ENCODE measurements at regions not wholly inside any gene's neighbourhood (a gene's known extent, or its start where the extent isn't known, plus 50 kb on each side); places are given as distances from the start of the nearest gene placed in this dataset.
"Not testable (repeated sequence)": the region's sequence is repeated elsewhere in the genome, so short reads cannot be mapped to it uniquely, and the experiment has no call there.

GRCh38 chr13:24931450-24932251 lies 164.3 kb upstream of the PABPC3 start:
- DNase-seq, result no peak

- DNase-seq, result not testable (repeated sequence)
Measured at GRCh38 chr13:24933106-24934023, 162.6 kb upstream of the PABPC3 start.

- not testable (repeated sequence) for DNase-seq
Measured at GRCh38 chr13:24934024-24934385, 161.9 kb upstream of the PABPC3 start.

- DNase-seq, result no peak
Measured at GRCh38 chr13:24938966-24939365, 157.0 kb upstream of the PABPC3 start.

GRCh38 chr13:24941023-24941713 lies 154.8 kb upstream of the PABPC3 start:
- not testable (repeated sequence) for DNase-seq

GRCh38 chr13:24943136-24943535 lies 152.8 kb upstream of the PABPC3 start:
- no peak for DNase-seq

GRCh38 chr13:24944073-24944472 lies 151.9 kb upstream of the PABPC3 start:
- not testable (repeated sequence) for DNase-seq

GRCh38 chr13:24948977-24949376 lies 147.0 kb upstream of the PABPC3 start:
- not testable (repeated sequence) for DNase-seq

GRCh38 chr13:24950611-24951010 lies 145.3 kb upstream of the PABPC3 start:
- not testable (repeated sequence) for DNase-seq

- not testable (repeated sequence) for DNase-seq
Measured at GRCh38 chr13:24967970-24968369, 128.0 kb upstream of the PABPC3 start.

- DNase-seq, result peak in 1 of 2 donors; percentile 13
Measured at GRCh38 chr13:24968416-24968815, 127.5 kb upstream of the PABPC3 start.

GRCh38 chr13:24973102-24973501 lies 122.8 kb upstream of the PABPC3 start:
- DNase-seq, result not testable (repeated sequence)

- DNase-seq, result not testable (repeated sequence)
Measured at GRCh38 chr13:24981181-24981803, 114.6 kb upstream of the PABPC3 start.

GRCh38 chr13:24982333-24982999 lies 113.5 kb upstream of the PABPC3 start:
- no peak for DNase-seq

GRCh38 chr13:24983094-24983493 lies 112.8 kb upstream of the PABPC3 start:
- DNase-seq, result no peak

GRCh38 chr13:24984134-24984533 lies 111.8 kb upstream of the PABPC3 start:
- no peak for DNase-seq

- DNase-seq, result no peak
Measured at GRCh38 chr13:24985107-24985506, 110.8 kb upstream of the PABPC3 start.

GRCh38 chr13:24985896-24986295 lies 110.0 kb upstream of the PABPC3 start:
- no peak for DNase-seq

GRCh38 chr13:24986826-24987225 lies 109.1 kb upstream of the PABPC3 start:
- DNase-seq, result no peak

- not testable (repeated sequence) for DNase-seq
Measured at GRCh38 chr13:24989959-24990358, 106.0 kb upstream of the PABPC3 start.

GRCh38 chr13:24992946-24993345 lies 103.0 kb upstream of the PABPC3 start:
- not testable (repeated sequence) for DNase-seq

- peak; percentile 43 to 72 for DNase-seq
Measured at GRCh38 chr13:24995225-24995804, 100.6 kb upstream of the PABPC3 start.

Measured in CD4-positive, alpha-beta T cell treated with Interferon alpha-2 for 1 hour (primary cell).